Liver (tissue), 8 donors: ENCODE measurements at regions not wholly inside any gene's neighbourhood (a gene's known extent, or its start where the extent isn't known, plus 50 kb on each side); places are given as distances from the start of the nearest gene placed in this dataset.

ENCODE experiments used
- DNase-seq: peaks from one replicate; pipeline ENCODE4 v3.0.0-alpha.2; 2017; ENCODE audit warnings: low spot score
- H3K27ac ChIP-seq, 2 donors: one replicate each; pipeline ENCODE4 v1.7.0; 2013; ENCODE audit warnings: inconsistent platforms in 2 of 2, low read length in 2 of 2, control low read depth in 1 of 2, low read depth in 1 of 2, mild to moderate bottlenecking in 1 of 2
- H3K27me3 ChIP-seq, 4 donors: one replicate each; pipeline versions ENCODE4 v1.6.1 to v1.7.0; 2013; ENCODE audit warnings: low read length in 3 of 4, inconsistent platforms in 1 of 4, mild to moderate bottlenecking in 1 of 4, moderate library complexity in 1 of 4; ENCODE audit not compliant: control insufficient read depth in 4 of 4, insufficient read depth in 4 of 4
- H3K36me3 ChIP-seq, 4 donors: one replicate each; pipeline versions ENCODE4 v1.6.1 to v1.7.0; 2013; ENCODE audit warnings: low read length in 3 of 4, mild to moderate bottlenecking in 3 of 4, low read depth in 1 of 4, moderate library complexity in 1 of 4; ENCODE audit not compliant: control insufficient read depth in 4 of 4, insufficient read depth in 3 of 4
- H3K4me1 ChIP-seq, 4 donors: one replicate each; pipeline versions ENCODE4 v1.6.1 to v1.7.0; 2013; ENCODE audit warnings: low read length in 3 of 4, mild to moderate bottlenecking in 3 of 4, moderate library complexity in 1 of 4; ENCODE audit not compliant: control insufficient read depth in 4 of 4, insufficient read depth in 4 of 4
- H3K4me3 ChIP-seq, 3 donors: one replicate each; pipeline versions ENCODE4 v1.6.1 to v1.7.0; 2013; ENCODE audit warnings: low read length in 3 of 3, control low read depth in 1 of 3, low read depth in 1 of 3, mild to moderate bottlenecking in 1 of 3
- H3K9ac ChIP-seq, 2 donors: one replicate each; pipeline ENCODE4 v1.7.0; 2013; ENCODE audit warnings: low read length in 2 of 2, mild to moderate bottlenecking in 2 of 2, moderate library complexity in 2 of 2, control low read depth in 1 of 2, low read depth in 1 of 2
- H3K9me3 ChIP-seq, 4 donors: one replicate each; pipeline versions ENCODE4 v1.6.1 to v1.7.0; 2013; ENCODE audit warnings: low read length in 3 of 4; ENCODE audit not compliant: control insufficient read depth in 4 of 4
- ATF3 ChIP-seq: IDR thresholded peaks from 2 replicates; pipeline ENCODE4 v1.6.1; 2016; ENCODE audit warnings: antibody characterized with exemption
- CTCF ChIP-seq: fragments of 150-350 bp; IDR thresholded peaks from 2 replicates; pipeline ENCODE4 v1.5.1; 2017; ENCODE audit warnings: improper control_type of control experiment, low read depth, low read length; ENCODE audit not compliant: missing input control
- EGR1 ChIP-seq, 2 donors: IDR thresholded peaks; 2 replicates each; pipeline ENCODE4 v1.6.1; 2016 to 2018; ENCODE audit warnings: antibody characterized with exemption in 2 of 2, low read depth in 2 of 2
- FOXA1 ChIP-seq: IDR thresholded peaks from 2 replicates; pipeline ENCODE4 v1.6.1; 2016; ENCODE audit warnings: antibody characterized with exemption
- FOXA2 ChIP-seq: IDR thresholded peaks from 2 replicates; pipeline ENCODE4 v1.6.1; 2016; ENCODE audit warnings: antibody characterized with exemption
- GABPA ChIP-seq, 2 donors: IDR thresholded peaks in 1 of 2; conservative IDR thresholded peaks in 1 of 2; 2 replicates each; pipeline ENCODE4 v1.6.1; 2016; ENCODE audit warnings: antibody characterized with exemption in 2 of 2, mild to moderate bottlenecking in 1 of 2, moderate library complexity in 1 of 2
- HNF4A ChIP-seq, 2 donors: conservative IDR thresholded peaks; 2 replicates each; pipeline ENCODE4 v1.6.1; 2016; ENCODE audit warnings: antibody characterized with exemption in 2 of 2, mild to moderate bottlenecking in 2 of 2
- HNF4G ChIP-seq: IDR thresholded peaks from 2 replicates; pipeline ENCODE4 v1.6.1; 2016; ENCODE audit warnings: antibody characterized with exemption
- JUND ChIP-seq, 2 donors: IDR thresholded peaks; 2 replicates each; pipeline ENCODE4 v1.6.1; 2016; ENCODE audit warnings: antibody characterized with exemption in 2 of 2
- MAX ChIP-seq: IDR thresholded peaks from 2 replicates; pipeline ENCODE4 v1.6.1; 2016; ENCODE audit warnings: antibody characterized with exemption
- NR2F2 ChIP-seq: IDR thresholded peaks from 2 replicates; pipeline ENCODE4 v1.6.1; 2016; ENCODE audit warnings: antibody characterized with exemption
- RAD21 ChIP-seq, 2 donors: IDR thresholded peaks; 2 replicates each; pipeline ENCODE4 v1.6.1; 2016; ENCODE audit warnings: antibody characterized with exemption in 2 of 2, mild to moderate bottlenecking in 2 of 2
- RXRA ChIP-seq, 2 donors: IDR thresholded peaks; 2 replicates each; pipeline ENCODE4 v1.6.1; 2017 to 2018; ENCODE audit warnings: antibody characterized with exemption in 2 of 2, mild to moderate bottlenecking in 1 of 2
- SP1 ChIP-seq: IDR thresholded peaks from 2 replicates; pipeline ENCODE4 v1.6.1; 2018; ENCODE audit warnings: antibody characterized with exemption, mild to moderate bottlenecking
- TAF1 ChIP-seq: conservative IDR thresholded peaks from 2 replicates; pipeline ENCODE4 v1.6.1; 2016; ENCODE audit warnings: antibody characterized with exemption, mild to moderate bottlenecking
- YY1 ChIP-seq: IDR thresholded peaks from 2 replicates; pipeline ENCODE4 v1.6.1; 2016; ENCODE audit warnings: antibody characterized with exemption, mild to moderate bottlenecking
- ZBTB33 ChIP-seq: IDR thresholded peaks from 2 replicates; pipeline ENCODE4 v1.6.1; 2016; ENCODE audit warnings: antibody characterized with exemption
- WGBS: extraction: QIAGEN DNeasy Blood & Tissue Kit; methylation state at CpG from one replicate; pipeline ENCODE4 v1.1.7; 2013; 5-methylcytosine and 5-hydroxymethylcytosine counted together
- TF ChIP-seq, protein P1 (sequence below): IDR thresholded peaks from 2 replicates; pipeline ENCODE4 v1.6.1; 2016; ENCODE audit warnings: antibody characterized with exemption, mild to moderate bottlenecking
- donor health status: healthy.
- donor health status: healthy.
- donor health status: healthy.
- donor health status: healthy.
- donor health status: healthy.

GRCh38 chr5:62920856-62921255 lies 342.2 kb downstream of the LRRC70 start:
- Histone ChIP-seq H3K9me3 (no peaks in the 10 kb centered on the region), H3K9ac (no peak overlapping the region), H3K4me1 (no peaks in the 10 kb centered on the region), H3K36me3 (no peaks in the 10 kb centered on the region), H3K27me3 (no peaks in the 10 kb centered on the region), H3K4me3 (no peak overlapping the region), H3K27ac (no peak overlapping the region)
- TF ChIP-seq NR2F2: no peak
- no peak for TF ChIP-seq RXRA (IDR thresholded peaks at IDR 0.05)
- no peak for TF ChIP-seq EGR1 (IDR thresholded peaks at IDR 0.05; ENCODE audit: low read depth in 2 of 2)
- TF ChIP-seq, protein P1, sequence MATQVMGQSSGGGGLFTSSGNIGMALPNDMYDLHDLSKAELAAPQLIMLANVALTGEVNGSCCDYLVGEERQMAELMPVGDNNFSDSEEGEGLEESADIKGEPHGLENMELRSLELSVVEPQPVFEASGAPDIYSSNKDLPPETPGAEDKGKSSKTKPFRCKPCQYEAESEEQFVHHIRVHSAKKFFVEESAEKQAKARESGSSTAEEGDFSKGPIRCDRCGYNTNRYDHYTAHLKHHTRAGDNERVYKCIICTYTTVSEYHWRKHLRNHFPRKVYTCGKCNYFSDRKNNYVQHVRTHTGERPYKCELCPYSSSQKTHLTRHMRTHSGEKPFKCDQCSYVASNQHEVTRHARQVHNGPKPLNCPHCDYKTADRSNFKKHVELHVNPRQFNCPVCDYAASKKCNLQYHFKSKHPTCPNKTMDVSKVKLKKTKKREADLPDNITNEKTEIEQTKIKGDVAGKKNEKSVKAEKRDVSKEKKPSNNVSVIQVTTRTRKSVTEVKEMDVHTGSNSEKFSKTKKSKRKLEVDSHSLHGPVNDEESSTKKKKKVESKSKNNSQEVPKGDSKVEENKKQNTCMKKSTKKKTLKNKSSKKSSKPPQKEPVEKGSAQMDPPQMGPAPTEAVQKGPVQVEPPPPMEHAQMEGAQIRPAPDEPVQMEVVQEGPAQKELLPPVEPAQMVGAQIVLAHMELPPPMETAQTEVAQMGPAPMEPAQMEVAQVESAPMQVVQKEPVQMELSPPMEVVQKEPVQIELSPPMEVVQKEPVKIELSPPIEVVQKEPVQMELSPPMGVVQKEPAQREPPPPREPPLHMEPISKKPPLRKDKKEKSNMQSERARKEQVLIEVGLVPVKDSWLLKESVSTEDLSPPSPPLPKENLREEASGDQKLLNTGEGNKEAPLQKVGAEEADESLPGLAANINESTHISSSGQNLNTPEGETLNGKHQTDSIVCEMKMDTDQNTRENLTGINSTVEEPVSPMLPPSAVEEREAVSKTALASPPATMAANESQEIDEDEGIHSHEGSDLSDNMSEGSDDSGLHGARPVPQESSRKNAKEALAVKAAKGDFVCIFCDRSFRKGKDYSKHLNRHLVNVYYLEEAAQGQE: no peak
- TF ChIP-seq ZBTB33: no peak
- no peak for TF ChIP-seq MAX
- TF ChIP-seq ATF3: no peak
- no peak for TF ChIP-seq HNF4G
- TF ChIP-seq SP1: no peak
- no peak for TF ChIP-seq FOXA1
- no peak for TF ChIP-seq JUND (IDR thresholded peaks at IDR 0.05)
- no peak for TF ChIP-seq TAF1
- TF ChIP-seq CTCF: no peak
- no peak for TF ChIP-seq HNF4A (conservative IDR thresholded peaks at IDR 0.05)
- TF ChIP-seq GABPA (IDR thresholded peaks at IDR 0.05 in 1 of 2, conservative IDR thresholded peaks at IDR 0.05 in 1 of 2): no peak
- no peak for TF ChIP-seq YY1
- no peak for TF ChIP-seq FOXA2
- WGBS: 58% methylated on average over 1 of the region's 1 CpG
- no peak for DNase-seq

GRCh38 chr5:62909326-62909725 lies 330.7 kb downstream of the LRRC70 start:
- TF ChIP-seq MAX (no peak), RAD21 (IDR thresholded peaks at IDR 0.05) (no peak), GABPA (IDR thresholded peaks at IDR 0.05 in 1 of 2, conservative IDR thresholded peaks at IDR 0.05 in 1 of 2) (no peak)
- TF ChIP-seq, protein P1: no peak
- no peak overlapping the region for H3K9ac ChIP-seq
- H3K4me3 ChIP-seq: no peak overlapping the region
- H3K36me3 ChIP-seq: no peaks in the 10 kb centered on the region
- no peaks in the 10 kb centered on the region for H3K4me1 ChIP-seq
- H3K9me3 ChIP-seq: peaks cover 0 to 4% (median 3%) of the 10 kb centered on the region in 4 donors
- DNase-seq: no peak
- 58% methylated on average over 1 of the region's 1 CpG for WGBS
- H3K27me3 ChIP-seq: no peaks in the 10 kb centered on the region
- H3K27ac ChIP-seq: no peak overlapping the region
